Inflammatory macrophage treated with lipopolysaccharide for 4 hours (primary cell): ENCODE measurements at regions not wholly inside any gene's neighbourhood (a gene's known extent, or its start where the extent isn't known, plus 50 kb on each side); places are given as distances from the start of the nearest gene placed in this dataset.
"Not testable (repeated sequence)": the region's sequence is repeated elsewhere in the genome, so short reads cannot be mapped to it uniquely, and the experiment has no call there.

Source experiments
- DNase-seq: peaks from one replicate; pipeline ENCODE4 v3.0.0-alpha.2; 2020

GRCh38 chr16:10275214-10275996 lies 93.2 kb upstream of the GRIN2A start:
- DNase-seq: not testable (repeated sequence)

GRCh38 chr16:10277597-10277996 lies 95.4 kb upstream of the GRIN2A start:
- no peak for DNase-seq

GRCh38 chr16:10280262-10281170 lies 98.3 kb upstream of the GRIN2A start:
- DNase-seq: no peak

GRCh38 chr16:10282367-10282766 lies 100.1 kb upstream of the GRIN2A start:
- no peak for DNase-seq

GRCh38 chr16:10283246-10283645 lies 101.0 kb upstream of the GRIN2A start:
- not testable (repeated sequence) for DNase-seq

- DNase-seq: not testable (repeated sequence)
These were observed 95.3 kb upstream of the ATF7IP2 start for GRCh38 chr16:10290467-10291105.

- DNase-seq: not testable (repeated sequence)
These were observed 93.7 kb upstream of the ATF7IP2 start for GRCh38 chr16:10292197-10292596.

- not testable (repeated sequence) for DNase-seq
These were observed 92.9 kb upstream of the ATF7IP2 start for GRCh38 chr16:10292976-10293375.

GRCh38 chr16:10294153-10294552 lies 91.7 kb upstream of the ATF7IP2 start:
- not testable (repeated sequence) for DNase-seq

GRCh38 chr16:10296956-10297340 lies 88.9 kb upstream of the ATF7IP2 start:
- no peak for DNase-seq

- peak; percentile 82 for DNase-seq
These were observed 88.4 kb upstream of the ATF7IP2 start for GRCh38 chr16:10297341-10298006.

GRCh38 chr16:10300905-10301304 lies 85.0 kb upstream of the ATF7IP2 start:
- no peak for DNase-seq

- not testable (repeated sequence) for DNase-seq
These were observed 84.3 kb upstream of the ATF7IP2 start for GRCh38 chr16:10301547-10301946.

- DNase-seq: no peak
These were observed 79.9 kb upstream of the ATF7IP2 start for GRCh38 chr16:10305912-10306311.

- DNase-seq: no peak
These were observed 77.3 kb upstream of the ATF7IP2 start for GRCh38 chr16:10308305-10309193.

- DNase-seq: no peak
These were observed 76.5 kb upstream of the ATF7IP2 start for GRCh38 chr16:10309271-10309932.

- no peak for DNase-seq
These were observed 73.9 kb upstream of the ATF7IP2 start for GRCh38 chr16:10312008-10312407.

GRCh38 chr16:10312784-10313724 lies 72.8 kb upstream of the ATF7IP2 start:
- no peak for DNase-seq

- DNase-seq: no peak
These were observed 71.5 kb upstream of the ATF7IP2 start for GRCh38 chr16:10314317-10314716.

GRCh38 chr16:10314811-10315210 lies 71.0 kb upstream of the ATF7IP2 start:
- peak; percentile 26 for DNase-seq
